BJ (cell line): ENCODE measurements at regions not wholly inside any gene's neighbourhood (a gene's known extent, or its start where the extent isn't known, plus 50 kb on each side); places are given as distances from the start of the nearest gene placed in this dataset.

Experiments used
- CTCF ChIA-PET: fragments of 350-600 bp; formaldehyde crosslinking; extraction: SDS; loops from one replicate; lab custom pipeline; 2021; ENCODE audit warnings: antibody characterized with exemption, inconsistent platforms; lab: Yijun Ruan, JAX
- POLR2A ChIA-PET: fragments of 300-600 bp; sonication (Branson Sonifier 250); formaldehyde crosslinking; extraction: SDS; loops from one replicate; lab custom pipeline; 2021; ENCODE audit warnings: antibody characterized with exemption; lab: Charles Lee
- DNase-seq: peaks from one replicate; pipeline ENCODE4 v3.0.0-alpha.2; 2011; ENCODE audit warnings: low read depth
- H3K27me3 ChIP-seq: 2 replicates; pipeline ENCODE4 v1.6.0; 2011; ENCODE audit warnings: low read length; ENCODE audit not compliant: control insufficient read depth, insufficient read depth
- H3K36me3 ChIP-seq: 2 replicates; pipeline ENCODE4 v1.5.1; 2011; ENCODE audit warnings: low read length; ENCODE audit not compliant: control insufficient read depth, insufficient read depth
- H3K4me3 ChIP-seq: 2 replicates; pipeline ENCODE4 v1.5.1; 2011; ENCODE audit warnings: low read depth, mild to moderate bottlenecking, control low read depth, low read length
- TF ChIP-seq, protein P1 (sequence below): IDR thresholded peaks from 2 replicates; pipeline ENCODE4 v1.5.1; 2011; ENCODE audit warnings: low read depth, mild to moderate bottlenecking, control low read depth, inconsistent platforms, low read length, moderate library complexity; ENCODE audit not compliant: insufficient read depth

DNA sequence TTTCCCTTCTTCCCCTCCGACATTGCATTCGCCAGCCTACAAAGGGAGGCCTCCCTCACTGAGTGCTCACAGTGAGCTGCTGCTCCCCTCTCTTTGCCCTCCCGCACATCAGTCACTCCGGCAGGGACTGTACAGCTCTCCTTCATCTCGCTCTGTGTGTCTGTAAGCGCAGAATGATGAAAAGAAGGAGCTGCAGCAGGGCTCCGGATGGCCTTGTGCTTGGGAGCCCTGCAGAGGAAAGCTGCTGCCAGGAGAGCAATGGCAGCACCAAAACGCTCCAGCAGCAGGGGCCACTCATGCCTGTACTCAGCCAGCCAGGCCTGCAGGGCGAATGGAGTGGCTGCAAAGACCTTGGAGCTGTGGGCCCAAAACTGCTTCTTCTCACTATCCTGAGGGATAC is 107.0 kb upstream of the NSMCE3 start:
- POLR2A ChIA-PET = no interaction called here
- H3K27me3 ChIP-seq = no peaks in the 10 kb centered on the region

DNA sequence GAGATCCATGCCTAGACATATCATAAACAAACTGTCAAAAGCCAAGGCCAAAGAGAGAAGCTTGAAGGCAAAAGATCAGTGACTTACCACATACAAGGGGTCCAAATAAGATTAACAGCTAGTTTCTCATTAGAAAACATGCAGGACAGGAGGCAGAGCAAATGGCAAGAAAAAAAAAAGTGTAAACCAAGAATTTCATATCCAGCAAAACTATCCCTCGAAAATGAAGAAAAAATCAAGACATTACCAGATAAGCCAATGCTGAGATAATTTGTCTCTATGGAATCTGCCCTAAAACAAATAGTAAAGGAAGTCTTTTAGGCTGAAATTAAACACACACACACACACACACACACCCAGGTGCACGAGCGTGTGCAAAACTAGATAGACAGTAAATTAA is 99.6 kb upstream of the NSMCE3 start:
- TF ChIP-seq, protein P1, sequence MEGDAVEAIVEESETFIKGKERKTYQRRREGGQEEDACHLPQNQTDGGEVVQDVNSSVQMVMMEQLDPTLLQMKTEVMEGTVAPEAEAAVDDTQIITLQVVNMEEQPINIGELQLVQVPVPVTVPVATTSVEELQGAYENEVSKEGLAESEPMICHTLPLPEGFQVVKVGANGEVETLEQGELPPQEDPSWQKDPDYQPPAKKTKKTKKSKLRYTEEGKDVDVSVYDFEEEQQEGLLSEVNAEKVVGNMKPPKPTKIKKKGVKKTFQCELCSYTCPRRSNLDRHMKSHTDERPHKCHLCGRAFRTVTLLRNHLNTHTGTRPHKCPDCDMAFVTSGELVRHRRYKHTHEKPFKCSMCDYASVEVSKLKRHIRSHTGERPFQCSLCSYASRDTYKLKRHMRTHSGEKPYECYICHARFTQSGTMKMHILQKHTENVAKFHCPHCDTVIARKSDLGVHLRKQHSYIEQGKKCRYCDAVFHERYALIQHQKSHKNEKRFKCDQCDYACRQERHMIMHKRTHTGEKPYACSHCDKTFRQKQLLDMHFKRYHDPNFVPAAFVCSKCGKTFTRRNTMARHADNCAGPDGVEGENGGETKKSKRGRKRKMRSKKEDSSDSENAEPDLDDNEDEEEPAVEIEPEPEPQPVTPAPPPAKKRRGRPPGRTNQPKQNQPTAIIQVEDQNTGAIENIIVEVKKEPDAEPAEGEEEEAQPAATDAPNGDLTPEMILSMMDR = no peak
- H3K4me3 ChIP-seq = no peak overlapping the region
- H3K36me3 ChIP-seq = no peaks in the 10 kb centered on the region
- CTCF ChIA-PET = no interaction called here
- H3K27me3 ChIP-seq = no peaks in the 10 kb centered on the region
- no peak for DNase-seq
- POLR2A ChIA-PET = no interaction called here

More for the DNA sequence above, 107.0 kb upstream of the NSMCE3 start:
- CTCF ChIA-PET = no interaction called here
- Histone ChIP-seq H3K36me3 (no peaks in the 10 kb centered on the region), H3K4me3 (no peak overlapping the region)
- DNase-seq = no peak
- TF ChIP-seq, protein P1 = no peak

DNA sequence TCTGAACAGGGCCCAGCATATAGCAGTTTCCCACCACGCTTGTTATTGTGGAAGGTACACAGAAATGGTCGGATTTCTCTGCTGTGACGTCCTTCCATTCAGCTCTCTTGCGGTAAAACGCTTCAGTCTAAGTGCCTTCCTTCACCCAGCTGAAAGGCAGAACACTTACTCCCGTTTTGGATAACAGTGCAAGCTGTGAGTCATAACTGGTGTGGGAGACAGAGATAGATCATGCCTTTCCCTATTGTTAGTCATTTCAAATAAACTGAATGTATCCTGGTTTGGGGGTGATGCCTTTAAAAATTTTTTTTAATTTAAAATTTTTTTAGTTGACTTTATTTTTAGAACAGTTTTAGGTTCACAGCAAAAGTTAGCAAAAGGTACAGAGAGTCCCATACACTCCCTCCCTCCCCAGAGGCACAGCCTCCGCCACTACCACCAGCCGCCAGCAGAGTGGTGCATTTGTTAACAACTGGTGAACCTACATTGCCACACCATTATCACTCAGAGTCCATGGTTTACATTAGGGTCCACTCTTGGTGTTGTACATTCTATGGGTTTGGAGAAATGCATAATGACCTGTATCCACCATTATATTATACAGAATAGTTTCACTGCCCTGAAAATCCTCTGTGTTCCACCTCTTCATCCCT is 94.9 kb upstream of the NSMCE3 start:
- peak; percentile 10 for DNase-seq
- ChIA-PET POLR2A (no interaction called here), CTCF (interaction anchor here (1.1 to 1.5 kb wide), 2 partner anchors 11 to 26 kb away, joined by 3 to 5 read pairs; no protein-coding TSS in a partner anchor)
- no peak overlapping the region for H3K4me3 ChIP-seq
- H3K27me3 ChIP-seq = no peaks in the 10 kb centered on the region
- TF ChIP-seq, protein P1 = peak; percentile 29; the same call in 1 of the 2 replicates
- H3K36me3 ChIP-seq = no peaks in the 10 kb centered on the region

DNA sequence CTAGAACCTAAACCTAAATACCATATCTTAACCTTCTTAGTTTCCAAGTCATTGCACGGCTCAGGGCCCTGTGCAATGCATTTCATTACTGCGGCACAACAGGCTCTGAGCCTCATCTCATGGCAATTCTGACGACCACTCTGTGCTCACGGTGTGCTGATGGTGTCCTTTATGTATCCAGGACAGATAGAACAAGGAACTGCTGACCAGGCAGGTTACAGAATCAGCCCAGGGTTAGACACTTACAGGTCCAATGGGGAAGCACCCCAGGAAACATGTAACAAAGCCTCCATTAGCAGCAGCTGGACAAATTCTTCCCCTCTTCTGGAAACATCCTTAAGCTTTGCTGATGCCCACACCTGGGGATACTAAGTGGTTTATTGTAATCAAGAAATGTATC is 91.9 kb upstream of the NSMCE3 start:
- DNase-seq = no peak
- H3K36me3 ChIP-seq = no peaks in the 10 kb centered on the region
- no peaks in the 10 kb centered on the region for H3K27me3 ChIP-seq
- H3K4me3 ChIP-seq = no peak overlapping the region
- TF ChIP-seq, protein P1 = no peak
- POLR2A ChIA-PET = no interaction called here
- CTCF ChIA-PET = no interaction called here

DNA sequence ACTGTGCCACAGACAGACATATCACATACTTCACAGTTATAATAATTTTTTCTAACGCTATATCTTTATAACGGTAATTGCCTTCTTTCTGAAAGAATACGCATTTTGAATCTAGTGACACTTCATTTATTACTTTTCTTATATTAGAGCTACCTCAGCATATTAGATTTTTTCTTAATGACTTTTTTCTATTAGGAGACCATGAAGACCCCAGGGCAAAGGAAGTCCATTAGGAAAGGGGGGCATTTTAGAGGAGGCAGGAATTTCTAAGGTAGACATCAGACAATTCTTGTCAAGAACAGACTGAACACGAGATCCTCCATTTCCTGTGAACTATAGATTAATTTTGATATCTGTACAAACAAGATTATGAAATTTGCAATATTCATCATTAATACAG is 90.5 kb upstream of the NSMCE3 start:
- Histone ChIP-seq H3K27me3 (no peaks in the 10 kb centered on the region), H3K36me3 (no peaks in the 10 kb centered on the region), H3K4me3 (no peak overlapping the region)
- CTCF ChIA-PET = no interaction called here
- DNase-seq = no peak
- TF ChIP-seq, protein P1 = no peak
- POLR2A ChIA-PET = no interaction called here
